ENCODE measurements at regions not wholly inside any gene's neighbourhood (a gene's known extent, or its start where the extent isn't known, plus 50 kb on each side); places are given as distances from the start of the nearest gene placed in this dataset.
A peak's percentile ranks its signal among the peaks of the same experiment; 100 is the strongest.

GRCh38 chr9:16310278-16311110 is 560.0 kb downstream of the BNC2 start:
- DNase-seq (ENCODE audit: low spot score): peak; percentile 62
- H3K27me3 ChIP-seq: no peaks in the 10 kb centered on the region
- no peak overlapping the region for H3K27ac ChIP-seq
- no peaks in the 10 kb centered on the region for H3K9me3 ChIP-seq
- no peak for TF ChIP-seq CTCF (IDR thresholded peaks at IDR 0.05)
- H3K36me3 ChIP-seq: no peaks in the 10 kb centered on the region
- H3K4me3 ChIP-seq: no peak overlapping the region
- H3K4me1 ChIP-seq: peaks cover 0 to 20% of the 10 kb centered on the region in 2 donors

- Histone ChIP-seq H3K36me3 (no peaks in the 10 kb centered on the region), H3K4me3 (no peak overlapping the region), H3K27ac (no peak overlapping the region), H3K4me1 (peaks cover 0 to 20% of the 10 kb centered on the region in 2 donors), H3K9me3 (no peaks in the 10 kb centered on the region), H3K27me3 (no peaks in the 10 kb centered on the region)
- no peak for TF ChIP-seq CTCF (IDR thresholded peaks at IDR 0.05)
- DNase-seq (ENCODE audit: low spot score): peak; percentile 48
These were observed 558.4 kb downstream of the BNC2 start for GRCh38 chr9:16312116-16312515.

GRCh38 chr9:16312962-16313546 is 557.4 kb downstream of the BNC2 start:
- DNase-seq (ENCODE audit: low spot score): peak; percentile 40
- no peaks in the 10 kb centered on the region for H3K9me3 ChIP-seq
- TF ChIP-seq CTCF (IDR thresholded peaks at IDR 0.05): no peak
- H3K36me3 ChIP-seq: no peaks in the 10 kb centered on the region
- H3K27ac ChIP-seq: no peak overlapping the region
- no peak overlapping the region for H3K4me3 ChIP-seq
- no peaks in the 10 kb centered on the region for H3K27me3 ChIP-seq
- peaks cover 0 to 20% of the 10 kb centered on the region in 2 donors for H3K4me1 ChIP-seq

- Histone ChIP-seq H3K4me1 (peaks cover 0 to 16% of the 10 kb centered on the region in 2 donors), H3K27me3 (no peaks in the 10 kb centered on the region), H3K9me3 (no peaks in the 10 kb centered on the region), H3K36me3 (no peaks in the 10 kb centered on the region), H3K4me3 (no peak overlapping the region), H3K27ac (no peak overlapping the region)
- no peak for TF ChIP-seq CTCF (IDR thresholded peaks at IDR 0.05)
- peak; percentile 55 for DNase-seq (ENCODE audit: low spot score)
These were observed 556.0 kb downstream of the BNC2 start for GRCh38 chr9:16314476-16314875.

- DNase-seq (ENCODE audit: low spot score): peak; percentile 54
- Histone ChIP-seq H3K27ac (no peak overlapping the region), H3K27me3 (no peaks in the 10 kb centered on the region), H3K9me3 (no peaks in the 10 kb centered on the region), H3K36me3 (no peaks in the 10 kb centered on the region), H3K4me1 (peaks cover 0 to 4% of the 10 kb centered on the region in 2 donors), H3K4me3 (no peak overlapping the region)
- TF ChIP-seq CTCF (IDR thresholded peaks at IDR 0.05): no peak
These were observed 554.8 kb downstream of the BNC2 start for GRCh38 chr9:16315720-16316119.

All from right atrium auricular region (tissue), 2 donors.